ENCODE measurements at regions not wholly inside any gene's neighbourhood (a gene's known extent, or its start where the extent isn't known, plus 50 kb on each side); places are given as distances from the start of the nearest gene placed in this dataset.

DNA sequence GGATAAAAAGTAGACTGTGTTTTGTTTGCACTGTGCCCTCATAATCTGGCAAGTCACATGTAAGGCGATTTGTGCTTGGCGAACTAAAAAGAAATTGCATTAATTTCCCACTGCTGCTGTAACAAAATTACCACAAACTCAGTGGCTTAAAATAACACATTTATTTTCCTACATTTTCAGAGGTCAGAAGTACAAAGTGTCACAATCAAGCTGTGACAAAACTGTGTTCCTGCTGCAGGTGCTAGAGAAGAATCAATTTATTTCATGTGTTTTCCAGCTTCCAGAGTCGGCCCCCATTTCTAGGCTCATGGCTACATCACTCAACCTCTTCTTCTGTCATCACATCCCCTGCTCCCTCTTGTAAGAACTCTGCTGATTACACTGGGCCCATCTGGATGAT lies 158.6 kb upstream of the UFM1 start:
- TF ChIP-seq, protein P1, sequence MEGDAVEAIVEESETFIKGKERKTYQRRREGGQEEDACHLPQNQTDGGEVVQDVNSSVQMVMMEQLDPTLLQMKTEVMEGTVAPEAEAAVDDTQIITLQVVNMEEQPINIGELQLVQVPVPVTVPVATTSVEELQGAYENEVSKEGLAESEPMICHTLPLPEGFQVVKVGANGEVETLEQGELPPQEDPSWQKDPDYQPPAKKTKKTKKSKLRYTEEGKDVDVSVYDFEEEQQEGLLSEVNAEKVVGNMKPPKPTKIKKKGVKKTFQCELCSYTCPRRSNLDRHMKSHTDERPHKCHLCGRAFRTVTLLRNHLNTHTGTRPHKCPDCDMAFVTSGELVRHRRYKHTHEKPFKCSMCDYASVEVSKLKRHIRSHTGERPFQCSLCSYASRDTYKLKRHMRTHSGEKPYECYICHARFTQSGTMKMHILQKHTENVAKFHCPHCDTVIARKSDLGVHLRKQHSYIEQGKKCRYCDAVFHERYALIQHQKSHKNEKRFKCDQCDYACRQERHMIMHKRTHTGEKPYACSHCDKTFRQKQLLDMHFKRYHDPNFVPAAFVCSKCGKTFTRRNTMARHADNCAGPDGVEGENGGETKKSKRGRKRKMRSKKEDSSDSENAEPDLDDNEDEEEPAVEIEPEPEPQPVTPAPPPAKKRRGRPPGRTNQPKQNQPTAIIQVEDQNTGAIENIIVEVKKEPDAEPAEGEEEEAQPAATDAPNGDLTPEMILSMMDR (IDR thresholded peaks at IDR 0.05), result no peak
- TF ChIP-seq EZH2 (IDR thresholded peaks at IDR 0.05; ENCODE audit: borderline replicate concordance, insufficient read depth, low read depth, low read length, poor library complexity, severe bottlenecking), result no peak
